ENCODE measurements at regions not wholly inside any gene's neighbourhood (a gene's known extent, or its start where the extent isn't known, plus 50 kb on each side); places are given as distances from the start of the nearest gene placed in this dataset.

GRCh38 chr12:126397660-126398059 is 1332.4 kb downstream of the AACS start:
- ChIA-PET POLR2A (no interaction called here), CTCF (no interaction called here)
- no peak overlapping the region for H3K4me3 ChIP-seq (ENCODE audit: low read depth, low read length)
- DNase-seq (ENCODE audit: low read depth, low spot score) = no peak
- TF ChIP-seq CTCF (IDR thresholded peaks at IDR 0.05; ENCODE audit: insufficient read depth, low read length, missing control alignments) = no peak

- ChIA-PET CTCF (no interaction called here), POLR2A (no interaction called here)
- no peak for TF ChIP-seq CTCF (IDR thresholded peaks at IDR 0.05; ENCODE audit: insufficient read depth, low read length, missing control alignments)
- H3K4me3 ChIP-seq (ENCODE audit: low read depth, low read length) = no peak overlapping the region
- no peak for DNase-seq (ENCODE audit: low read depth, low spot score)
Measured at GRCh38 chr12:126400831-126401230, 1335.6 kb downstream of the AACS start.

- no peak for DNase-seq (ENCODE audit: low read depth, low spot score)
- CTCF ChIA-PET = no interaction called here
Measured at GRCh38 chr12:126404293-126404881, 1339.2 kb downstream of the AACS start.

GRCh38 chr12:126418400-126418799 is 1353.2 kb downstream of the AACS start:
- no peak for DNase-seq (ENCODE audit: low read depth, low spot score)
- POLR2A ChIA-PET = no interaction called here
- TF ChIP-seq CTCF (IDR thresholded peaks at IDR 0.05; ENCODE audit: insufficient read depth, low read length, missing control alignments) = no peak
- CTCF ChIA-PET = no interaction called here
- H3K4me3 ChIP-seq (ENCODE audit: low read depth, low read length) = no peak overlapping the region

More at GRCh38 chr12:126404293-126404881, 1339.2 kb downstream of the AACS start:
- no peak for TF ChIP-seq CTCF (IDR thresholded peaks at IDR 0.05; ENCODE audit: insufficient read depth, low read length, missing control alignments)
- POLR2A ChIA-PET = no interaction called here
- no peak overlapping the region for H3K4me3 ChIP-seq (ENCODE audit: low read depth, low read length)

GRCh38 chr12:126419131-126419530 is 1353.9 kb downstream of the AACS start:
- CTCF ChIA-PET = no interaction called here
- no peak for DNase-seq (ENCODE audit: low read depth, low spot score)
- POLR2A ChIA-PET = no interaction called here
- no peak for TF ChIP-seq CTCF (IDR thresholded peaks at IDR 0.05; ENCODE audit: insufficient read depth, low read length, missing control alignments)
- no peak overlapping the region for H3K4me3 ChIP-seq (ENCODE audit: low read depth, low read length)

GRCh38 chr12:126424696-126425095 is 1359.5 kb downstream of the AACS start:
- DNase-seq (ENCODE audit: low read depth, low spot score) = no peak

More at GRCh38 chr12:126424696-126425095, 1359.5 kb downstream of the AACS start:
- CTCF ChIA-PET = no interaction called here
- POLR2A ChIA-PET = no interaction called here
- TF ChIP-seq CTCF (IDR thresholded peaks at IDR 0.05; ENCODE audit: insufficient read depth, low read length, missing control alignments) = no peak
- H3K4me3 ChIP-seq (ENCODE audit: low read depth, low read length) = no peak overlapping the region
